HG02884 (cell line): ENCODE measurements at regions not wholly inside any gene's neighbourhood (a gene's known extent, or its start where the extent isn't known, plus 50 kb on each side); places are given as distances from the start of the nearest gene placed in this dataset.
A peak's percentile ranks its signal among the peaks of the same experiment; 100 is the strongest.

ENCODE experiments used
- ATAC-seq: cut with Tn5 transposase; IDR thresholded peaks from one replicate; pipeline ENCODE4 v1.9.1; 2021; ENCODE audit warnings: mild to moderate bottlenecking, moderate library complexity; ENCODE audit not compliant: unreplicated experiment

DNA sequence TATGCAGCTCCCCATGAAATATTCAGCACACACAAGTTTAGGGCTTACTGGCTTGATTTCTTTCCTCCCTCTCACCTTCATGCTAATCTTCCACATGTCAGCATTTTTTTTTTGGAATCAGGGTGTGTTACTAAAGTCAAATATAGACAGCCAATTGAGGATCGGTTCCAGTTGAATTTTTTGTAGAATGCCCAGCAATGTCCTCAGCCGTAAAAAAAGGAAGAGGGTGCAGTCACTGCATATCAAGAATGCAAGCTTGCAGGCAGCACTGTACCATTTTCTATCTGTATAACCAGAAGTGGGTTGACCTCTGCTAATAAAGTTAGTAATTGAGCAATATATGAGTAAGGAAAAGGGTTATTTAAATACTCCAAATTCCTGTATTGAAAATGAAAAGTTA lies 51.4 kb upstream of the CHMP2B start:
- no peak for ATAC-seq

DNA sequence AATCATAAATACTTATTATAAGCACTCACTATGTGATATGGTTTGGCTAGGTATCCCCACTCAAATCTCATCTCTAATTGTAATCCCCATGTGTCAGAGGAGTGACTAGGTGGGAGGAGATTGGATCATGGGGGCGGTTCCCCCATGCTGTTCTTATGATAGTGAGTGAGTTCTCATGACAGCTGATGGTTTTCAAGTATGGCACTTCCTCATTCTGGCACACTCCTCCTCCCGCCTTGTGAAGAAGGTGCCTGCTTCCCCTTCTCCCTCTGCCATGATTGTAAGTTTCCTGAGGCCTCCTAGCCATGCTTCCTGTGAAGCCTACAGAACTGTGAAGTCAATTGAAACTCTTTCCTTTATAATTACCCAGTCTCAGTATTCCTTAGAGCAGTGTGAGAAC lies 53.3 kb upstream of the CHMP2B start:
- ATAC-seq = no peak

DNA sequence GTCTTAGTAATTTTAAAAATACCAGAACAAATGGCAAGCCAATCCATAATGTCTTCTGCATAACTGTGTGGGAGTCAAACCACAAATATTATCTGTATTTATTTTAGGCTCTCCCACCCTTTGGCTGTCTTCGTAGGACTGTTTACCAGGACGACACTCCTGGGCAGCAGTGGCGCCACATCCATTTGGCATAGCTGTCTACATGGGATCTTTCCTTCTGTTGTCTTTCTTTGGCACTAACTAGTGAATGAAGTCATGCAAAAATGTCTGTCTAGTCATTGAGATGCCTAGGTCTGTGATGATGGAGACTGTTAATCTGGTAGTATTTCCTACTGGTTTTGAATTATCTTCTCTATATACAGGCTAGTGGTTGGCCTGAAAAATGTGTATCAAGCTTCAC lies 54.0 kb upstream of the CHMP2B start:
- no peak for ATAC-seq

DNA sequence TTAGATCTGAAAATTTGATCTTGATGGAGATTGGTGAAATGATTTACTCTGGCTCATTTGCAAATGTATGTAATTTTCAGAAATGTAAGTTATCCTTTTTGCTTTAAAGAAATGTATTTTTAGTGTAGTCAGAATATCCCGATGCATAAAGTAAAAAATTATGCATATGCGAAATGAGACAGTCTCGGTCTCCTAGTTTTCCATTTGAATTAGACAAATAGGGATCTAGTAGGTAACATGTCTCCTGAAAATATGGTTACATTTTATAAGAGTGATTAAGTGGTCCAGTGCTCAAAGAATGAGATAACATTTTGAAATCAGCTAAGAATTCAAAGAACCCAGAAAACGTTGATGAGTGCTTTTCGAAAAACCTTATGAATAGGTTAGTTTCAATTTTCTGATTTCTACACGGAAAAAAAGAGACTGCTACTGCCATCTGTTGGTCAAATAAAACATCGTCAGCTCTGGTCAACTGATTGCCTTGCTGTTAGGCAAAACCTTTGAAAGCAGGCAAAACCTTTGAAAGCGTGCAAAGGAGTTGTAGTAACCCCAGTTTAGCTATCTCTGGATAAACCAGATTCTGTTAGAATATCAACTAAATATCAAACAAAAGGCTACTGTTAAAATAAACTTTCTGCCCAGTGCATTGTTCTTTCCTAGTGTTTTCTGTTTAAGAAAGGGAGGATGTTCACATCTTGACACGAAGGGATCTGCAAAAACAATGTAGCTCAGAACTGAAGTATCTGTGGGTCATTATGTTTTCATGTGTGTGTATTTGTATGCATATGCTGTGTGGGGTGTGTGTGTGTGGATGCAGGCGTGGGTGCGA lies 59.3 kb upstream of the CHMP2B start:
- ATAC-seq = peak; percentile 92

DNA sequence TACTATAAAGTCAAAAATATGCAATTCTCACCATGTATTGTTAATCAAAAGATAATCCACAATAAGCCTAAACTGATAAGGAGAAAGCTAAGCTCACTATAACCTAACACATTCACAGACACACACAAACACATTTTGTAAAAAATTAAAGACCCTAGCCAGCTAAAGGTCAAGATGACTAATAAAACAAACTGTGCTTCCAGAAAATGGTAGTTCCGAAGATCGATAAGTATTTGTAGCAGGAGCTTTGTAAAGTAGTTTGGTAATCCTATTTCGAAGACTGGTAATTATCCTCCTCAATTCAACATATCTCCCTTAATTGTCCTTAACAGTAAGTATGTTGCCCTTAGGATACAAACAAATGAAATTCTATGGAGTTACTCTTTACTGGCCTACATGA lies 62.9 kb upstream of the CHMP2B start:
- ATAC-seq = no peak

DNA sequence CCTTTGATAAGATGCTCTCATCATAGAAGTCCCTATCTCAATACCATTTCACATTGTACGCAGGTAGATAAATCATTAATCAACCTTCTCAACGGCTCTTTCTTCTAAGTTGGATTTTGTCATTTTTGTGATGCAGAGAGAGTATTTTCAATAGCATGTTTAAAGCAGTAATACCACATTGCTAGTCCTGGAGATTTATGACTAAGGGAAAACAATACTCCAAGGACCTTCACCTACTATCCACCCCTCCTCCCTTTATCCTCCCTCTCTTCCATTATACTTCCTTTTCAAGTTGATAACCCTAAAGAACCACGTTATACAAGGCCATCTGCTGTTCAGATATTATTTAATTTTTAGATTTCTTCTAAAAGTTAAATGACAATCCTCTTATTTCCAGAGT lies 65.3 kb upstream of the CHMP2B start:
- no peak for ATAC-seq

DNA sequence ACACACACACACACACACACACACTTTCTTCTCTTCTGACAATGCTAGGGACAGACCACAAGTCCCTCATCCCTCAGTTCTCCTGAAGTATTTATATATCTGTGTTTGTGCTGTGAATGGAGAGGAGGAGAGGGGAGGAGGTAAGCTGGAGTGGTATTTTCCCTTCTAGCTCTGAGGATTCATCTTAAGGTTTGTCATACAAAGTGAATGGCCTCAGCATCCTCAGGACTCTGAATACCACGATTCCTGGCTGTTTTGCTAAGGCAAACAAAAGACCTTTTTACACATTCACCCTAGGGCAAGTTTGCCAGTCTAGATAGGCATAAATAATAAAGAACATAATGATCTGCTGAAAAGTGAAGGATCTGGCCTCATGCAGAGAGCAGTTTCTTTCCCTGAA lies 65.7 kb upstream of the CHMP2B start:
- no peak for ATAC-seq

DNA sequence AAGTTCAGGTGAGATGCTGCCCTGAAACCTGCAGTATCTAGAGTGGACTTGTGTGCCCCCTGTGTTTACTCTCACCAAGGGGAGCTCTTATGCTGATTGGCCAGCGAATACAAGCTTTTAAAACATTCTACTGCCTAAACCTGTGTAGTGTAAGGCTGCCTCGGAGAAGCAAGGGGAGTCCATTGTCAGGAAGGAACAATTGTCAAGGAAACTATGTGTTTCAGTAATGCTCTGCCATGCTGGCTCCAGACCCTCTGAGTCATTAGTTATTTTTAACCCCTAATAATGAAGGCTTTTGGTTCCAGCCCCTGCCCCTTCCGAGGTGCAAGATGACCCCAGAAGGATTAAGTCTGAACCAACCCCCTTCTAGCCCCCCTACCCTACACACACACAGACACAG lies 66.1 kb upstream of the CHMP2B start:
- ATAC-seq = no peak

DNA sequence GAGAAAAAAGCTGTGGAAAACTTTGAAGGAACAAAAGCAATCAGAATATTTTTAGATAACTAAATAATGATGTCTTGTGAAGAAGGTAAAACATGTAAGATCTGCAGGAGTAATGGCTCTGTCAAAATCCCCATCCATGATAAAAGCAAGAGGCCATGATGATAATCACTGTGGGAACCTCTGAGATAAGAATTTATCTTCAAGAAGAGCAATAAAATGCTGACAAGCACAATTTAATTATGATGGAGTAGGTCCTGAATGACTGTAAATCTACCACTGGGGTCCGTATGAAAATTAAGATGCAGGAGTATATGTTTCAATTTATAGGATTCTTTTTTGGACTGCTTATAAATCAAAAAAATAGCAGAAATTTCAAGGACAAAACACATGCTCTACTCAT lies 68.3 kb upstream of the CHMP2B start:
- ATAC-seq = no peak

DNA sequence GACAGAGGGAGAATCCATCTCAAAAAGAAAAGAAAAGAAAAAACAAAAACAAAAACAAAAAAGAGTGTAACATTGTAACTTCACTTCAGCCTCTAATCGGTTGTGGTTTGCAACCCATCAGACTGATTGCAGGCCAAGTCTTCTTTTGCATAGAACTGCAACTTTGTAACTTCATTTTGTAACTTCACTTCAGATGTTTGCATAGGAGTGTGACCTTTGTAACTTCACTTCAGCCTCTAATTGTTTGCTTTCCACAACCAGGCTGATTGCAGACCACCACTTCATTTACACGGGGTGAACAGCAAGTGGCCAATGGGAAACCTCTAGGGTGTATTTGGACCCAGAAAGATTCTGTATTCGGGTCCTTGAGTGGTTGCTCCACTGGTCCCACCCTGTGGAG lies 79.1 kb upstream of the CHMP2B start:
- ATAC-seq = no peak

DNA sequence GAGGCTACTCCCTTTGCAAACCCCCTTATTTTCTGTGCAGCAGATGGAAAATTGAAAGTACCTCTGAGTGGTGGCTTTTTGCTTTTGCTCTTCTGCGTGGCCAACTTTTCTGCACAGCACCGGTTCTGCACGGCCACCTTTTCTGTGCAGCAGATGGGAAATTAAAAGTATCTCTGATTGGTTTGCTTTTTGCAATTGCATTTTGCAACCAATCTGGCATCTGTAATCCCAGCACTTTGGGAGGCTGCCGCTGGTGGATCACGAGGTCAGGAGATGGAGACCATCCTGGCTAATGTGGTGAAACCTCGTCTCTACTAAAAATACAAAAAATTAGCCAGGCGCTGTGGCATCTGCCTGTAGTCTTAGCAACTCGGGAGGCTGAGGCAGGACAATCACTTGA lies 79.5 kb upstream of the CHMP2B start:
- ATAC-seq = no peak

DNA sequence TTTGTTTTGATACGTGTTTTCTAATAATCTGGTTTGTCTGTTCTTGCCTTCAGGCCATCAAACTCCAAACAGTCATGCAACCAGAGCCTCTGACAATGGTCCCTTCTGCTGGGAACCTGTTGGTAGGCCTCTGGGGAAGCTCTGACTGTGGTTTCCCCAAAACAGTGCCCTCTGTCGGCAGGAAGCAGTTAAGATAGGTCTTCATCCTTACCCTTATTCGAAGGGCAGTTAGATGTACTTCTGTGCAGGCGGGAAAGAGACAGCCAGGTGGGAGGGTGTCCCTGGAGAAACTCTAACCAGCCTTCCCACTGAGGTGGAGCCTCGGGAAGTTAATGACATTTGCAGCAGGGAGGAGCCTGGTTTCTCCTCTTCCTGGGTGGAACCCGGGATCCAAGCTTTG lies 81.6 kb upstream of the CHMP2B start:
- peak; percentile 96 for ATAC-seq

DNA sequence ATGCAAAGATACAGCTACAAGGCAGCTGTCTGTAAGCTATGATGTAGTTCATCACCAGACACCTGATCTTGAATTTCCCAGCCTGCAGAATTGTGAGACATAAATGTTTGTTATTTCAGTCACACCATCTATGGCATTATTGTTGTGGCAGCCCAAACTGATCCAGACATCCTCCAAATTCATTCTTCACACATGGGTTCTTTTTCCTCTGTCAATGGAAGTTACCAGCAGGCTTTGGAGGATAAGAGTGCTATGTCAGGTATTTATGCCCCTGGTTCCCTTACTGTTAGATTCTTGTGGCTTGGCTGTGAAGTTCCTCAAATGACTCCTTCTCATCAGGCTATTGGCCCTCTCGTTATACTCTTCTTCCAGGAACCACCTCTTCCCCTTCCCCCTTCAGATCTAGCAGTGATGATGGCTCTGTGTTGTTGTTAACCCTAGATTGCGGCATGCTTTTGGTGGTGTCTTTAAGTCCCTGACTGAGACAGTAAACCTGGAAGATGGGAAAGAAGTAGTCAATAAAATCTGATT lies 91.0 kb upstream of the CHMP2B start:
- ATAC-seq = no peak

DNA sequence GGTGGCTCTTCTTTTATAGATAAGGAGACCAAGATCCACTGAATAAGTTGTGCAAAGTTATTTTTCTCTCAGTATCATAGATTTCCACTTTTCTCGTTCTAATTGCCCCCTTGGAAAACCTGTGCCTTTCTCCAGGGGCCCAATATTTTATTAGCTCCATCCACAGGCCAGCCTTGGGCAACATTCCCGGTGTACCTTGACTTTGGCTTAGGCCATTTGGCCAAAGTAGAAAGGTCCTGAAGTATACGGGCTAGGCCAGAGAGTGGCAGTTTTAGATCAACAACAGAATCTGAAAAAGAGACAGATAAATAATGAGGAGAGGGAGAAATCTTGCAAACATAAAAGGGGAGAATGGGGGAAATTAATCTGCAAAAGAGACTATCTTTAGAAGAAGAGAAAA lies 91.7 kb upstream of the CHMP2B start:
- no peak for ATAC-seq

DNA sequence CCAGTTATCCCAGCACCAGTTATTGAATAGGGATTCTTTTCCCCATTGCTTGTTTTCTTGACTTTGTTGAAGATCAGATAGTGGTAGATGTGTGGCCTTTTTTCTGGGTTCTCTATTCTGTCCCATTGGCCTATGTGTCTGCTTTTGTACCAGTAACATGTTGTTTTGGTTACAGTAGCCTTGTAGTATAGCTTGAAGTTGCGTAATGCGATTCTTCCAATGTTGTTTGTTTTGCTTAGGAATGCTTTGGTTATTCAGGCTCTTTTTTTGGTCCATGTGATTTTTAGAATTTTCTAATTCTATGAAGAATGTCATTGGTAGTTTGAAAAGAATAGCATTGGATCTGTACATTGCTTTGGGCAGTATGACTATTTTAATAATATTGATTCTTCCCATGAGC lies 94.3 kb upstream of the CHMP2B start:
- ATAC-seq = no peak

DNA sequence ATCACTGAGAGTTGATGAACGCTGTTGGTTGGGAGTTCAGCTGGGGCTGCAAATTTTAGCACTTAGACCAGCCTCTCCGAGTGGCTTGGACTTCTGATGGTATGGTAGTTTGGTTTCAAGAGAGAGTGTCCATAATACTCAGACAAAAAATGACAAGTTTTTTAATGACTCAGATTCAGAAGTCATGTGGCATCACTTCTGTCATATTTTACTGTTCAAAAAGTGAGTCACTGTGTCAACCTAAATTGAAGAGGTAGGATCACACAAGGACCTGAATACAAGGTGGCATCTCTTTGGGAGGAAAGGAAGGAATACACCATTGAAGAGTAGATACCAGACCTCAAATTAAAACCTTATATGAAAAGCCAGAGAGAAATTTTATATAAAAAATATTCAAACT lies 99.1 kb upstream of the CHMP2B start:
- no peak for ATAC-seq

DNA sequence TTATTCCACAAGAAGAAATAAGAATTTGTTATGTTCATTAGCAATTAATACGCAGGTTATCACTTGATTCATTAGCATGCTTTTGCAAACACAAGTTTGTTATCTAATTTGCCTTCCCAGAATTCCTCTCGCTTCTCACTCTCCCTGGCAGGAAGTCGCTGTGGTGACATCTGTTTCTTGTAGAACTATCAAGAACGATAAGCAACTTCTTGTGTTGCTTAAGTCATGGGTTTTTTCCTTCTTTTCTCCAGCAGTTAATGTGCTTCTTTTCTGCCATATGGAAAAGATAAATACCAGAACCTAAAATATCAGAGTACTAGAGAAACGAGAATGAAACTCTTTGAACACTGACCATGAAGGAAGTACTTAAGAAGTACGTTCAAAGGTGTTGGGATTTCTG lies 99.8 kb upstream of the CHMP2B start:
- no peak for ATAC-seq

DNA sequence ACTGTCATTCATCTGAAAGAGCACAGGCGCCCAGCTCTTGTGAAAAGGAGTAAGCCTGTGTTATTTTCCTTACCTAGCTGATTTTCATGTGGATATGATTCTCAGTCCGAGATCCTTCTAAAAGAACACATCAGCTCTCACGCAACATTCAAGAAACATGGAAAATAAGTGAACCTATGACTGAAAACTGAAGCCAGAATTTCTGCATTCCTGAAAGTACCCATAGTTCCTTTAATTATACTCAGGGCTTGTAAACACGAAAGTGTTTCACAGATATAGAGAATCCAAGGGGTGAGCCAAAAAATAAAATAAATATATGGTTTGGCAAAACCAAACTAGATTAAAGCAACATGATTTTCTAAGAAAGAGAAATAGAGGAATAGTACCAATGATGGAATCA lies 100.8 kb upstream of the CHMP2B start:
- ATAC-seq = no peak

DNA sequence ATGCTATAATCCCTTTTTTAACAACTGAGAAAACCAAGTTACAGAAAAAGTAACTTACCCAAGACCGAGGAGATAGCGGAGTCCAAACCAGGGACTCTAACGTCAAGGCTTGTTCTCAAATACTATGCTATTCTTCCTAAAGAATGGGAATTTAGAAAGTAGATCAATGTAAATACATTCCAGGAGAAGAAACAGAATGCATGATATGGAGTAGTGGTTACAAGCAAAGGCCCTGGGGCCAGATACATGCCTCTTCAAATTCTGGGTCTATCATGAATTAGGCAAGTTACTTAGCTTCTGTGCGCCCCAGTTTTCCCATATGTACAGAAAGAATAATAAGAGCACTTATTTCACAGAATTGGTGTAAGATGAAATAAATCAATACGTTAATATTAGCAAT lies 102.0 kb upstream of the CHMP2B start:
- ATAC-seq = no peak

DNA sequence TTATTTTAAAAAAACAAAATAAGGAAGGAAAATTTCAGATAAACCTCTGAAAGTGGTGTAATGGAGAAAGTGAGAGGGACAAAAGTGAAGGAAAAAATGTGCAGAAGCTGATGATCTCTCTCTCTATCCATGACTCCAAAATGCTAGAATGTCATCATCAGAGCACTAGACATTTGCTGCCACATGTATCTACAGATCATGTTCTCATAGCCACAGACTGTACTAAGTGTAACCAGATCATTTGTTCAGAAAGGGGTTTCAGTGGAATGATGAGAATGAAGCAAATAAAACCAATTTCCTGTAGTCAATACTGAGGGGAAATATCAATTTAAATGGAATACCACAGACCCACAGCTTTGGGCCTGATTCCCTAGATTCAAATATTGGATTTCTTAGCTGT lies 104.3 kb upstream of the CHMP2B start:
- ATAC-seq = no peak

DNA sequence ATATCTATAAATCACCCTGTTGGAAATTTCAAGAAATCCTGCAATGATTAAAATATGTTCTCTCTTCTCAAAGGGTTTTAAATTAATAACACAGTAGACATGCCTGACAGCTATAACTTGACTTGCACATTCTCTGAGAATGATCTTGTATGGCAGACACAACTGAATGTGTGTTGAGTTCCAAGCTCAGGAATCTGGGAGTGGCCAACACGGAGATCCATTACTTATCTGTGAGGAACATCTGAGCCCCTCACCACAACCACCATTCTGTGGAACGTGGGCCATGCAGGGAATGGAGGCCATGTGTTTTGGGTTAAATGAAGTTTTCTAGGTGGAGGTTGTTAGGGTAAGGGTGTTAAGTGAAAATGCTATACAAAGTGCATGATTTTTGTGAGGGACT lies 105.3 kb upstream of the CHMP2B start:
- no peak for ATAC-seq

DNA sequence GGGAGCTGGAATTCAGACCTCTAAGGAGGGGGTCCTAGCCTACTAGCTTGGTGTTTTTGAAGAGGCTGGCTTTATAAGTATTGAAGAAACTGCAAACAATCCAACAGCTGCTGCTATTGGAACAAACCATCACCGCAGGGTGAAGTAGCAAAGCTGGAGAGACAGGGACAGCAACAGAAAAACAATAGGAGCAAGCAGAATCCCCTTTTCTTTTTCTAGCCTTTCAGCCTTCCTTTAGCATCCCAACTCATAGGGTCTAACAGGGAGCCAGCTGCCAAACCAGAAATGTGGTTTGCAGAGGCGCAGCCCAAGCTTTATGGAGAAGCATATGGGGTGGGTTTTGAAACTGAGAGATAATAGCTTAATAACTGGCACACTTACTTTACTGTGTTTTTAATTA lies 106.2 kb upstream of the CHMP2B start:
- ATAC-seq = no peak

DNA sequence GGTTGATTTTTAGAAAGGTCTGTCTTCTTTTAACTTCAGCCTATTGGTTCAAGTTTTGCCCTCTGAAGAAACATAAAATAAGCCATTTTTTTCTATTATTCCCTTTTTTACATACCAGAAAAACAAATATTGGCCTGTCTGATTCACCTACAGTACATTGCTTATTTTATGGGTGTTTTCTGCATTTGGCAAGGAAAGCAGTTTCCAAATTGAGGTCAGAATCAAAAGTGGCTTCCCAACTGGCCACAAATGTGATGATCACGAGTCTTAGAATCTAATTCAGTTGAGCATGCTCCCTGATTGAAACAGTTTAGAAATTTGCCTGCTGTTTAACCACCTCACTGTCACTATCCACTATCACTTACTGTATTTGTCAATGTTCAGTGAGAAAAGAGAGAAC lies 106.9 kb upstream of the CHMP2B start:
- no peak for ATAC-seq
